Heart left ventricle (tissue), 13 donors: ENCODE measurements at regions not wholly inside any gene's neighbourhood (a gene's known extent, or its start where the extent isn't known, plus 50 kb on each side); places are given as distances from the start of the nearest gene placed in this dataset.

ENCODE experiments used
- POLR2A ChIP-seq, 2 donors: fragments of 450-650 bp; IDR thresholded peaks; one replicate each; pipeline ENCODE4 v1.6.1; 2017; ENCODE audit warnings: antibody characterized with exemption in 2 of 2, mild to moderate bottlenecking in 2 of 2, moderate library complexity in 2 of 2
- TF ChIP-seq, protein P1 (sequence below), 12 donors: fragments of 200-600 bp; sonication (generic) in 4 of 12; IDR thresholded peaks; one replicate each; pipeline versions ENCODE4 v1.5.0 to v1.8.0; 2018 to 2022; ENCODE audit warnings: antibody characterized with exemption in 12 of 12, mild to moderate bottlenecking in 5 of 12
- donor health status: ischemic (EF 13 %, LVEDD 7.1; RV severe dilation, severe dysfunction).
- donor health status: DM: no; HTN: yes; CAD: no.
- donor health status: DM: no; HTN: no; CAD: no.
- donor health status: ischemic (EF 25% LVEDD 6.9; RV normal size, moderate dysfunction).
- donor health status: ischemic (EF 25% LVEDD 5.7; RV mildly dilated, moderate dysfunction).
- donor health status: ischemic (EF 35%, LVEDD 5.7; RV mildly dilated, moderate dysfunction).
- donor health status: nonischemic (EF 11% LVEDD 7.7; RV severe dilation, severe dysfunction).
- donor health status: DM: yes; HTN: yes; CAD: no.
- donor health status: PGD.
- donor health status: ischemic (EF 29% LVEDD 5.4; RV normal size, mild dysfunction).
- donor health status: nonischemic (EF 23%, LVEDD 6.1; RV moderate dilation, normal function).

DNA sequence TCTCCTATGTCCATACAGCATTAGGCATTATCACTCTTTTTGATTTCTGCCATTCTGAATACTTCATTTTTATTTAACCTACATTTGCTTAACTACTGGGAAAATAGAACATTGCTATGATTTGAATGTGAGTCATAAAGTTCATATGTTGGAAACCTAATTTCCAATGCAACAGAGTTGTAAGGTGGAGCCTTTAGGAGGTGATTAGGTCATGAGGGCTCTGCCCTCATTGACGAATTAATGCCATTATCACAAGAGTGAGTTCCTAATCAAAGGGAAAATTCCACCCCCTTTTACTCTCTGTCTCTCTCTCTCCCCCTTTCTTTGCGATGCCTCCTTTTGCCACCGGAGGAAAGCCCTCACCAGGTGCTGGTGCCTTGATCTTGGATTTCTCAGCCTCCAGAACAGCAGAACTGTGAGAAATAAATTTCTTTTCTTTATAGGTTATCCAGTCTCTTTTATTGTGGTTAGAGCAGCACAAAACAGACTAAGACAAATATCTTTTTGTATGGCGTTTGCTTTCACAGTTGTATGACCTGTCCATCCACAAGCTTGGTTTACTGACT is 180.1 kb upstream of the ARID2 start:
- no peak for TF ChIP-seq POLR2A (IDR thresholded peaks at IDR 0.05)
- TF ChIP-seq, protein P1, sequence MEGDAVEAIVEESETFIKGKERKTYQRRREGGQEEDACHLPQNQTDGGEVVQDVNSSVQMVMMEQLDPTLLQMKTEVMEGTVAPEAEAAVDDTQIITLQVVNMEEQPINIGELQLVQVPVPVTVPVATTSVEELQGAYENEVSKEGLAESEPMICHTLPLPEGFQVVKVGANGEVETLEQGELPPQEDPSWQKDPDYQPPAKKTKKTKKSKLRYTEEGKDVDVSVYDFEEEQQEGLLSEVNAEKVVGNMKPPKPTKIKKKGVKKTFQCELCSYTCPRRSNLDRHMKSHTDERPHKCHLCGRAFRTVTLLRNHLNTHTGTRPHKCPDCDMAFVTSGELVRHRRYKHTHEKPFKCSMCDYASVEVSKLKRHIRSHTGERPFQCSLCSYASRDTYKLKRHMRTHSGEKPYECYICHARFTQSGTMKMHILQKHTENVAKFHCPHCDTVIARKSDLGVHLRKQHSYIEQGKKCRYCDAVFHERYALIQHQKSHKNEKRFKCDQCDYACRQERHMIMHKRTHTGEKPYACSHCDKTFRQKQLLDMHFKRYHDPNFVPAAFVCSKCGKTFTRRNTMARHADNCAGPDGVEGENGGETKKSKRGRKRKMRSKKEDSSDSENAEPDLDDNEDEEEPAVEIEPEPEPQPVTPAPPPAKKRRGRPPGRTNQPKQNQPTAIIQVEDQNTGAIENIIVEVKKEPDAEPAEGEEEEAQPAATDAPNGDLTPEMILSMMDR (IDR thresholded peaks at IDR 0.05): no peak
